ENCODE measurements at regions not wholly inside any gene's neighbourhood (a gene's known extent, or its start where the extent isn't known, plus 50 kb on each side); places are given as distances from the start of the nearest gene placed in this dataset.

DNA sequence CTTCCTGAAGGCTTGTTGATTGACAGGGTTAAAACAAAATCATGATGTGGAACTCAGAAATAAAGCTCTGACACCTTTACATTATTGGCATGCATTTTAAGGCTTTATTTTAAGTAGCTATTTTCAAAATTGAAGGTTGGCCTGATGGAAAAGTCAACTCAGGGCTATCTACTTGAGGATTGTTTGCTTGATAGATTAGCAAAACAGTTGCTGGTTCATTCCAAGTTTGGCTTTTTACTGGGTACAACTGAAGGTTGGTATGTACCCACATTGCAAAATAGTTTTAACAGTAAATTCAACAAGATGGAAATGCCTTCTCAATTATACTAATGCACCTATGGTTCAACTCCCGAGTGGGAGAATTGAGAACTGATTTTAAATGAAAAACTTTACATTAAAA, 161.8 kb upstream of the ELL2 start:
- Histone ChIP-seq H3K9ac (replicated peaks in 1 of 4; ENCODE audit: extremely low read depth in 1 of 4, low read depth in 3 of 4, low read length in 3 of 4) (no peak overlapping the region), H3K56ac (replicated peaks; ENCODE audit: insufficient read length, low read depth, low read length) (no peak overlapping the region), H3K9me3 (ENCODE audit: insufficient read depth in 2 of 2, low read depth in 1 of 2, low read length in 1 of 2) (no peaks in the 10 kb centered on the region), H3K14ac (ENCODE audit: insufficient read length) (no peak overlapping the region), H2BK5ac (ENCODE audit: low read depth, low read length) (no peak overlapping the region), H3K18ac (ENCODE audit: extremely low read depth, low read length) (no peak overlapping the region), H3K79me2 (ENCODE audit: control insufficient read depth in 1 of 2, insufficient read depth in 2 of 2, low read length in 2 of 2) (no peaks in the 10 kb centered on the region), H3K27me3 (replicated peaks in 1 of 4; ENCODE audit: control insufficient read depth in 3 of 4, extremely low read depth in 1 of 4, insufficient read depth in 3 of 4, low read length in 3 of 4) (no peaks in the 10 kb centered on the region), H3K4me2 (ENCODE audit: insufficient read depth in 1 of 2, low read depth in 2 of 2, low read length in 2 of 2) (no peak overlapping the region), H3K27ac (ENCODE audit: low read depth, low read length) (no peak overlapping the region), H3K4me3 (ENCODE audit: extremely low read depth in 1 of 4, insufficient read depth in 2 of 4, low read depth in 3 of 4, low read length in 4 of 4) (no peak overlapping the region), H4K91ac (replicated peaks; ENCODE audit: insufficient read length, low read length) (no peak overlapping the region), H4K8ac (ENCODE audit: extremely low read depth, insufficient read depth, low read length) (no peak overlapping the region), H3K36me3 (ENCODE audit: control insufficient read depth in 2 of 4, insufficient read depth in 4 of 4, low read length in 3 of 4) (no peaks in the 10 kb centered on the region), H2AK5ac (ENCODE audit: low read depth, low read length) (no peak overlapping the region), H3K4me1 (replicated peaks in 1 of 4; ENCODE audit: control insufficient read depth in 3 of 4, insufficient read depth in 4 of 4, low read length in 3 of 4) (no peaks in the 10 kb centered on the region), H2BK12ac (ENCODE audit: low read depth, low read length) (no peak overlapping the region), H2BK15ac (ENCODE audit: low read length) (no peak overlapping the region), H4K5ac (ENCODE audit: insufficient read length, low read depth, low read length) (no peak overlapping the region), H3K79me1 (ENCODE audit: low read depth, low read length) (no peaks in the 10 kb centered on the region), H2AFZ (ENCODE audit: low read length) (no peak overlapping the region), H3K23me2 (ENCODE audit: low read depth, low read length) (no peaks in the 10 kb centered on the region), H4K20me1 (replicated peaks in 1 of 2; ENCODE audit: control insufficient read depth in 1 of 2, insufficient read depth in 2 of 2, low read length in 2 of 2) (no peaks in the 10 kb centered on the region), H2BK120ac (replicated peaks; ENCODE audit: low read depth, low read length) (no peak overlapping the region), H3K23ac (ENCODE audit: insufficient read length) (no peak overlapping the region), H3K4ac (replicated peaks; ENCODE audit: insufficient read length, low read depth, low read length) (no peak overlapping the region), H2BK20ac (ENCODE audit: low read length) (no peak overlapping the region)
- CTCF ChIA-PET (ENCODE audit: partially characterized antibody): interaction anchor here (1.3 kb wide), 1 partner anchor 214 kb away, joined by 3 read pairs; no protein-coding TSS in a partner anchor
- WGBS, 2 experiments (ENCODE audit: extremely low coverage in 1 of 2, insufficient coverage in 1 of 2, insufficient read length in 1 of 2, insufficient replicate concordance in 2 of 2, low coverage in 1 of 2, low lambda C conversion rate in 2 of 2, missing lambda C conversion rate in 1 of 2): 70% methylated on average over 1 of the region's 1 CpG; no CpG with 5 or more reads in 1 of the 2 experiments
- POLR2A ChIA-PET (ENCODE audit: partially characterized antibody): no interaction called here
- FAIRE-seq (no peak), DNase-seq (ENCODE audit: low read depth in 1 of 2, low spot score in 2 of 2) (no peak)
- TF ChIP-seq HDAC6 (IDR thresholded peaks at IDR 0.05; ENCODE audit: low read depth, low read length): no peak
- TF ChIP-seq BACH1 (IDR thresholded peaks at IDR 0.05; ENCODE audit: low read length): no peak
- TF ChIP-seq, protein P1, sequence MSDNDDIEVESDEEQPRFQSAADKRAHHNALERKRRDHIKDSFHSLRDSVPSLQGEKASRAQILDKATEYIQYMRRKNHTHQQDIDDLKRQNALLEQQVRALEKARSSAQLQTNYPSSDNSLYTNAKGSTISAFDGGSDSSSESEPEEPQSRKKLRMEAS (IDR thresholded peaks at IDR 0.05): no peak
- no peak for TF ChIP-seq HDAC2 (IDR thresholded peaks at IDR 0.05; ENCODE audit: borderline replicate concordance in 1 of 2, low read depth in 2 of 2, low read length in 2 of 2)
- no peak for TF ChIP-seq POLR2AphosphoS5 (IDR thresholded peaks at IDR 0.05; ENCODE audit: low read depth, low read length)
- TF ChIP-seq, protein P2, sequence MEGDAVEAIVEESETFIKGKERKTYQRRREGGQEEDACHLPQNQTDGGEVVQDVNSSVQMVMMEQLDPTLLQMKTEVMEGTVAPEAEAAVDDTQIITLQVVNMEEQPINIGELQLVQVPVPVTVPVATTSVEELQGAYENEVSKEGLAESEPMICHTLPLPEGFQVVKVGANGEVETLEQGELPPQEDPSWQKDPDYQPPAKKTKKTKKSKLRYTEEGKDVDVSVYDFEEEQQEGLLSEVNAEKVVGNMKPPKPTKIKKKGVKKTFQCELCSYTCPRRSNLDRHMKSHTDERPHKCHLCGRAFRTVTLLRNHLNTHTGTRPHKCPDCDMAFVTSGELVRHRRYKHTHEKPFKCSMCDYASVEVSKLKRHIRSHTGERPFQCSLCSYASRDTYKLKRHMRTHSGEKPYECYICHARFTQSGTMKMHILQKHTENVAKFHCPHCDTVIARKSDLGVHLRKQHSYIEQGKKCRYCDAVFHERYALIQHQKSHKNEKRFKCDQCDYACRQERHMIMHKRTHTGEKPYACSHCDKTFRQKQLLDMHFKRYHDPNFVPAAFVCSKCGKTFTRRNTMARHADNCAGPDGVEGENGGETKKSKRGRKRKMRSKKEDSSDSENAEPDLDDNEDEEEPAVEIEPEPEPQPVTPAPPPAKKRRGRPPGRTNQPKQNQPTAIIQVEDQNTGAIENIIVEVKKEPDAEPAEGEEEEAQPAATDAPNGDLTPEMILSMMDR (IDR thresholded peaks at IDR 0.05; ENCODE audit: control extremely low read depth in 1 of 3, insufficient read depth in 1 of 3, low read depth in 1 of 3, low read length in 3 of 3): no peak
- TF ChIP-seq FOSL1 (IDR thresholded peaks at IDR 0.05; ENCODE audit: insufficient read depth, low read depth, low read length): no peak
- no peak for TF ChIP-seq POLR2A (IDR thresholded peaks at IDR 0.05; ENCODE audit: control extremely low read depth in 1 of 2, low read depth in 2 of 2, low read length in 2 of 2)
- no peak for TF ChIP-seq CEBPB (IDR thresholded peaks at IDR 0.05; ENCODE audit: low read depth, low read length)
- no peak for TF ChIP-seq BRCA1 (IDR thresholded peaks at IDR 0.05; ENCODE audit: low read depth, low read length)
- no peak for TF ChIP-seq SIN3A (conservative IDR thresholded peaks at IDR 0.05 in 1 of 2, IDR thresholded peaks at IDR 0.05 in 1 of 2; ENCODE audit: low read depth in 1 of 2, low read length in 2 of 2)

All from H1 (cell line).